ENCODE measurements at regions not wholly inside any gene's neighbourhood (a gene's known extent, or its start where the extent isn't known, plus 50 kb on each side); places are given as distances from the start of the nearest gene placed in this dataset.
A peak's percentile ranks its signal among the peaks of the same experiment; 100 is the strongest.

DNA sequence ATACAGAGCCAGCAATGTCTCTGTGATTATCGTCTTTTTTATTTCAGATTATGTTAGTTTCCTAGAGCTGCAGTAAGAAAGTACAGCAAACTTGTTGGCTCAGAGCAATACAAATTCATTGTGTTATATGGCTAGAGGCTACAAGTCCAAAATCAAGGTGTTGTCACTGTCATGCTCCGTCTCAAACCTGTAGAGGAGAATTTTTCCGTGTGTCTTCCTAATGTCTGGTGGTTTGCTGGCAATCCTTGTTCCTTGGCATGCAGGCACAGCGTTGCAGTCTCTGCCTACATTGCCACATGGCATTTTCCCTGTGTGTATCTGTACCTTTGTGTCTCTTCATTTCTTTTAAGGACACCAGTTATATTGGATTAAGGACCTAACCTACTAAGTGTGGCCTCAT is 244.4 kb downstream of the LRRIQ3 start:
- no peak for DNase-seq (ENCODE audit: low read depth)

DNA sequence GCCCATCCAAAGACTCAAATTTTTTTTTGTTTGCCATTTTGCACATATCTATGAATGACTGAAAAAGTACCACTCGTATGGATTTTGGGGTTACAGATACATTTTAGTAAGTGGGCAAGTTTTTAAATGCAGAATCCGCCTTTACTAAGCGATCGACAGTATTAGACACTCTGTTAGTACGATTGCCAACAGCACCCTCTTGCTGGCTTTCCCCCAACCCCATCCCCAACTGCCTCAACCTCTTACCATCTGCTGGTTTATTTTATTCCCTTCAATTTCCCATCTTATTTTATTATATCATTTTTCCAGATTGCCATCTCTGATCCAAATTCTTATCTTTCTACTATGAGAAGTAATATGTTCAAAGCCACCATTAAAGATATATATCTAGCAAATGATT is 244.8 kb downstream of the LRRIQ3 start:
- DNase-seq (ENCODE audit: low read depth), result no peak
- in situ Hi-C loops (cut with HindIII; ENCODE audit: low pct_unique_long_range_greater_than_20kb, low sequenced_read_pairs), result no loop called here

More for the DNA sequence above, 244.4 kb downstream of the LRRIQ3 start:
- in situ Hi-C loops (cut with HindIII; ENCODE audit: low pct_unique_long_range_greater_than_20kb, low sequenced_read_pairs), result no loop called here

DNA sequence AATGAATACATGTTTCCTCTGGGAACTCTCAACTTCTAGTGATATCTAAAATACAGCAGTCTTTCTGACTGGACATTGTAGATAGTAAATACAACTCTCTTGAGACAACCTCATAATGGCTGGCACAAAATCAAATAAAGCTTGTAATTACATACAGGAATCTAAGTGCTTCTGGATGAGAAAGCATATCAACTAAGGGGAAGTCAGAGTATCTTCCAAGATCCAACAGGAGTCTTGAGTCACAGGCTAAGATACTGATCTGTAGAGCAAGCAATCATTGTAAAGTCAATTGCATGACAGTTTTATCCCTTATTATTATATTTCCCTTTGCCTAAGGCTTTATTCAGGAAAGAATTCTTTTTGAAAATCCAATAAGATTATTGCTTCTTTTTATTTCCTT is 249.9 kb downstream of the LRRIQ3 start:
- no peak for DNase-seq (ENCODE audit: low read depth)
- in situ Hi-C loops (cut with HindIII; ENCODE audit: low pct_unique_long_range_greater_than_20kb, low sequenced_read_pairs), result no loop called here

DNA sequence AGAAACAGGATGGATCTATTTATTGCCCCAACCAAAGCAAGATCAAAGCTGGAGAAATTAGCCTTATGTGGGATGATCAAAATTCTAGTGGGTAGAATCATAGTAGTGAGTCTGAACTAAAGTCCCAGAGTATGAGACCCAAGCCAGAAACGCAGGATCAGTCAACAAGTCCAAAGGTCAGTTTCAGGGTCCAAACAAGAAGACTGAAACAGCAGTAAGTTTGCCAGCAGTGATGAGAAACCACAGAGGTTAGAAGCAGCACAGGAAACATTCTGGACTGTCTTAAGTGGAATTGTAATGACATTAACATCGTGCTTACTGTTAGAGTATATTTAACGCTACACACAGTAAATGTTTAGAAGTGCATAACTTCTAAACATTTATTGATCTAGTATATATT is 251.0 kb downstream of the LRRIQ3 start:
- in situ Hi-C loops (cut with HindIII; ENCODE audit: low pct_unique_long_range_greater_than_20kb, low sequenced_read_pairs), result no loop called here

DNA sequence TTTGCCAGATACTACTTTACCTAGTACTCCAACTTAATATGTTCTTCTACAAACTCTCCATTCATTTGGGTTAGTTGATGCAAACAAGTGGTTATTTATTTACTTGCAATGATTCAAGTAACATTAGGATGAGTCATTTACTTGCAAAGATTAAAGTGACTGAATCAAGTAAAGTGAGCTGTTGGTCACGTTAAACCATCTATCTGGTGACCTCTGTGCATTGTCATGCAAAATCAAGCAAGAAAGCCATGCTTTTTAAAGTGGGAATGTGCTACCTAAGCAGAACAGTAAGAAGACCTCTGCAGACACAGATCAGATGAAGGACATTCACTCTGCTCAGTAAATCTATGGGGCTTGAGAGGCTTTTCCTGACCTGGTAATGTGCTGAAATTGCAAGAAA is 254.7 kb downstream of the LRRIQ3 start:
- in situ Hi-C loops (cut with HindIII; ENCODE audit: low pct_unique_long_range_greater_than_20kb, low sequenced_read_pairs), result no loop called here
- peak; percentile 34 for DNase-seq (ENCODE audit: low read depth)

More for the DNA sequence above, 251.0 kb downstream of the LRRIQ3 start:
- DNase-seq (ENCODE audit: low read depth), result no peak

DNA sequence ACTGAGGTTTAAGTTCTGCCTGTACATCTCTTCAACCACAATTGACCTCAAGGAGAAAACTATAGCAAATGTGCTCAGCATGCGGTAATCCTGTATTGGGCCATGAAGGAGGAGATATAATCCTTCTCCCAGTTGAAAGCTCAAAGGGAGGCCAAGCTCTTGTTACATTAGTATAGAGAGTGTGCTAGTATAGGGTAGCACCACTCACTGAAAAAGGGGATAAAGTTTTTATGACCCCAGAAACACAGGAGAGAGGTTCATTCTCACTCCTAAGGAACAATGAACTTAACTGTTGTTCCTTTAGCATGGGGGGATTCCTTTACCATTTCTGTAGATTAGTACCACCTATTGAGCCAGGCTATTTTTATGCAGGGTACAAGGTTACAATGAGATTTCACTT is 267.7 kb downstream of the LRRIQ3 start:
- no peak for DNase-seq (ENCODE audit: low read depth)
- in situ Hi-C loops (cut with HindIII; ENCODE audit: low pct_unique_long_range_greater_than_20kb, low sequenced_read_pairs), result no loop called here

DNA sequence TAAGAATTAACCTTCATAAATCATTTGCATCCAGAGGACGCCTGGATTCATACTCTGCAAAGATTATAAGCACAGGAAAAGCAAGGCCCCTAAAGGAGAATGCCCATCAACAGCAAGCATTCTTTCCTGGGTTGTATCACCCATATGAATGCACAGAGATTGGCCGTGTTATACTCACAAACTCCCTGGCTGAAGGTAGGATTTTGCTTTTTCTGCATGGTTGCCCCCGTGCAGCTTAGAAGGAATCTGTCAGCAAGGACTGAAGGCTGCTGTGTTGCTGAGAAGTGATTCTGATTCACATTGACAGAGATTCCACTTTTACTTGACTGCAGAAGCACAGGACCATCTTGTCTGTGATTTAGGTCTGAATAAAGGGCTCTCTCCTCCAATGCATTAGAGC is 283.0 kb downstream of the LRRIQ3 start:
- in situ Hi-C loops (cut with HindIII; ENCODE audit: low pct_unique_long_range_greater_than_20kb, low sequenced_read_pairs), result no loop called here
- DNase-seq (ENCODE audit: low read depth), result peak; percentile 23

DNA sequence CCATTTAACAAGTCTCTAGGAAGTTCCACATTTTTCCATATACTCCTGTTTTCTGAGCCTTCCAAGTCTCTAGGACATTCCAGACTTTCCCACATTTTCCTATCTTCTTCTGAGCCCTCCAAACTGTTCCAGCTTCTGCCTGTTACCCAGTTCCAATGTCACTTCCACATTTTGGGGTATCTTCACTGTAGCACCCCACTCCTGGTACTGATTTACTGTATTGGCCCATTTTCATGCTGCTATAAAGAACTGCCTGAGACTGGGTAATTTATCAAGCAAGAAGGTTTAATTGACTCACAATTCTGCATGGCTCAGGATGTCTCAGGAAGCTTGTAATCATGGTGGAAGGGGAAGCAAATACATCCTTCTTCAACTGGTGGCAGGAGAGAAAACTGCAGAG is 285.0 kb downstream of the LRRIQ3 start:
- DNase-seq (ENCODE audit: low read depth), result no peak
- in situ Hi-C loops (cut with HindIII; ENCODE audit: low pct_unique_long_range_greater_than_20kb, low sequenced_read_pairs), result no loop called here

DNA sequence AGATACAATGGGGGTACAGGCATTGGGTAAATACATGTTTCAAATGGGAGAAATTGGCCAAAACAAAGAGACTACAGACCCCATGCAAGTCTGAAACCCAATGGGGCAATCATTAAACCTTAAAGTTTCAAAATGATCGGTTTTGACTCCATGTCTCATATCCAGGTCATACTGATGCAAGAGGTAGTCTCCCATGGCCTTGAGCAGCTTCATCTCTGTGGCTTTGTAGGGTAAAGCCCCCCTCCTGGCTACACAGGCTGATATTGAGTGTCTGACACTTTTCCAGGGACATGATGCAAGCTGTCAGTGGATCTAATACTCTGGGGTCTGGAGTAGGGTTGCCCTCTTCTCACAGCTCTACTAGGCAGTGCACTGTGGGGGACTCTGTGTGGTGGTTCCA is 286.1 kb downstream of the LRRIQ3 start:
- in situ Hi-C loops (cut with HindIII; ENCODE audit: low pct_unique_long_range_greater_than_20kb, low sequenced_read_pairs), result no loop called here
- DNase-seq (ENCODE audit: low read depth), result no peak

DNA sequence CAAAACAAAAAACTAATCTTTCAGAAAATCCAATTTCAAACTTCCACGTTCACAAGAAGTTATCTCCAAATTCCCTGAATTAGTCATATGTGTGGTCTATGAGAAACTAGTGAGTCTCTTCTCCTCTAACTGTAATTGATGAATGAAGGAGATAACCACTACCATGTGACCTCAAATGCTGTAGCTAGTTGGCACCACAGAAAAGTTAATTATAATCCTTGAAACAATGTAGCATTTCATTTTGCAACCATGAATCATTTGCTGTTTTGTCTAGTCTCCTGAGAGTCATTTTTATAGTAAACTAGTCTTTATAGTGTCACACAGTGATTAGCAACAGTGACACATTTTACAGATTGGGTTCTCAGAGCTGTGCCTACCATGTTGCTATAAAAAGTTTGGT is 287.5 kb downstream of the LRRIQ3 start:
- in situ Hi-C loops (cut with HindIII; ENCODE audit: low pct_unique_long_range_greater_than_20kb, low sequenced_read_pairs), result no loop called here
- DNase-seq (ENCODE audit: low read depth), result peak; percentile 61

DNA sequence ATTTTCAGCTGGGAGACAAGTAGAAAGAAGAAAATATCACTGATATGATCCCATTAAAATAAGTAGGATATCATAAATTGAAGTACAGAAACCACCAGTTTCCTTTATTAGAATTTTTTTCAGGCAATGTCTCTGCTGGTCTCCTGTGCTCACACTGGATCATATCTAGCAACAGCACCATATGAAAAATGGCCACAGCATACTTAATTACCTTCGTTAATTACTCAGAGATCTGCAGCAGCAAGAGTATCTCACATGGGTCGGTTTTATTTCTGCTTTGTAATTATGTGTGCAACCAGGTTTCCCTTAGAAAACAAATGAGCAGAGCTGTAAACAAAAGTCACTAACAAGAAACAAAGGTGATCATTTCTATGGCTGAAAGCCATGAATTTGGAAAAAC is 287.9 kb downstream of the LRRIQ3 start:
- DNase-seq (ENCODE audit: low read depth), result no peak
- in situ Hi-C loops (cut with HindIII; ENCODE audit: low pct_unique_long_range_greater_than_20kb, low sequenced_read_pairs), result no loop called here

DNA sequence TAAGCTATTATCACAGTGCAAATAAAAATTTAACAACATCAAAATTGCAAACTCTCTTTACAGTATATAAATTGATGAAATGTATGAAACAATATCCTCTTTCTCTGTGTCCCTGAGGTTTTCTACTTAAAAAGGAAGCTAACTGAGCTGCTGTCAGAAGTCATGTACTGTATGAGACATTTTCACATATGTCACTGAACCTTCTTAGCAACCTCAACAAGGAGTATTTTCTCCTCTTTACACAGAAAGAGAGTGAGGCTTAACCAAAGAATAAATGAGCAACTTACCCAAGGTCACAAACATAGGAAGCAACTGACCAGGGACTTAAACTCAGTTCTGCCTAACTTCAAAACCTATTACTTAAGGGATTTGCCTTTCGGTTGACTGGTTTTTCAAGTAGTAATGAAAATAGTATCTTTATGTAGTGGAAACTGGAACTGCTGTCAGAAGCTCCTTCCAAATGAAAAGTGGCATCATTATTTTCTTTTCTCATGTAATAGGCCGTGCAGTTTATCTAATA is 288.9 kb downstream of the LRRIQ3 start:
- in situ Hi-C loops (cut with HindIII; ENCODE audit: low pct_unique_long_range_greater_than_20kb, low sequenced_read_pairs), result no loop called here
- no peak for DNase-seq (ENCODE audit: low read depth)

DNA sequence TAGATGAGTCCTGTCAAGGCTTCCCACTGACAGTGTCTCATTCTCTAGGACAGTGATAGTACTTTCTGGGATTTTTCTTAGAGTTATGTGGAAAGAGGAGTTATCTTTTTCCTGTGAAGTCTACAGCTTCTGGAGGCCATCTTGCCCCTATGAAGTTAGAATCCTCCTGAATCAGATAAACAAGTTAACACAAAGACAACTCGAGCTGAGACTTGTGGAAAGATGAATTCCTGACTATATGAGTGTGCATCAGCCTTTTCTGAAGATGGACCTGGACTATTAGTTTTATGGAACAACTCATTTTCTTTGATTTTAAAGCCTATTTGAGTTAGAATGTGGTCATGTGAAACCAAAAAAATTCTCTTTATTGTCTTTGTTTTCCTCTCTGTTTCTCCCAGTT is 290.9 kb downstream of the LRRIQ3 start:
- in situ Hi-C loops (cut with HindIII; ENCODE audit: low pct_unique_long_range_greater_than_20kb, low sequenced_read_pairs), result no loop called here
- no peak for DNase-seq (ENCODE audit: low read depth)

DNA sequence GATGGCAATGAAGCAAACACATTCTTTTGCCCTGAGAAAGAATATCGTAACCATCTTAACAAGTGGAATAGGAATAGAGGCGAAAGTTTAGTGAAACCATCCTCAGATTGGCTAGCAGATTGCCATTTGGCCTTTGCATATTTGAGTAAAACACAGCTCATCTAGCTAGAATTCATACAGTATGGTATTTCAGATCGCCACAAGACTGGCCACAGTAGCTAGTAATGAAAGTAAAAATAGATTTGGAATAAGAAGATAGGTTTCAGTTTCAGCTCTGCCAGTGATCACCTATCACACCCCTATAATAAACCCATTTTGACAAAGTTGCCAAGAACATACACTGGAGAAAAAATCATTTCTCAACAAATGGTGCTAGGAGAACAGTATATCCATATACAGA is 294.9 kb downstream of the LRRIQ3 start:
- in situ Hi-C loops (cut with HindIII; ENCODE audit: low pct_unique_long_range_greater_than_20kb, low sequenced_read_pairs), result no loop called here
- DNase-seq (ENCODE audit: low read depth), result no peak

DNA sequence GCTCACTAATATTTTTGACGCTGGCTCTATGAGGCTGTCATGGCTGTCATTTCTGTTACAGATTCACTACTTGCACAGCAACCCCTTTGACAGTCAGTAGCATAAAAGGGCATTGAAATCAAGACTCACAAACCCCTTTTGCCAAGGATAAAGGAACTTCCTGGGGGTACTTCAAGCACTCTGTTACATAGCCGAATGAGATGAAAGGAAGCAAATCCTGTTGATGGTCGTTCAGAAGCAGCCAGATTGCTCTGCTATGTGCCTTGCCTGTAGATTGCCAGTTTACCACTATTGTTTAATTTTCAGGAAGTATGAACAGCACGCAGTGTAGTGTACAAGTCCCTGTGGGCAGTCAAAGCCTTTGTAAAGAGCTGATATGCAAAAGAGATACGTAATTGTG is 296.2 kb downstream of the LRRIQ3 start:
- DNase-seq (ENCODE audit: low read depth), result no peak
- in situ Hi-C loops (cut with HindIII; ENCODE audit: low pct_unique_long_range_greater_than_20kb, low sequenced_read_pairs), result no loop called here

DNA sequence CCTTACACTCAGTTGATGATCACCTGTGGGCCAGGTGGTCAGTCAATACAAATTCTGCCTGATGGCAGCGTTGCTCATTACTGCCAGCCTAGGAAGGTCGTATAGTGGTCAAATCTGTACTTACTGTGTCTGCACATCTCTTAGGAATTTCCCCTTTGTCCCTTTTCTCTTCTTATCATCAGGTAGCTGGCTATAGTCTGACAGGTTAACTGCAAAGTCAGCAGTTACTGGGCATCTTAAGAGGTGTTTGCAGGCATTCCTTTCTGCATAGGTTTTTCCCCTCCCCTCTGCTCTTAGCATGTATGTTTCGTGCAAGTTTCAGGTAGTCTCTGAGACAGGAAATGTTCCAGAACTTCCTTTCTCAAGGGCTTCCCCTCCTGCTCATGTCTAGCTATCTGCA is 298.7 kb downstream of the LRRIQ3 start:
- no peak for DNase-seq (ENCODE audit: low read depth)
- in situ Hi-C loops (cut with HindIII; ENCODE audit: low pct_unique_long_range_greater_than_20kb, low sequenced_read_pairs), result no loop called here

DNA sequence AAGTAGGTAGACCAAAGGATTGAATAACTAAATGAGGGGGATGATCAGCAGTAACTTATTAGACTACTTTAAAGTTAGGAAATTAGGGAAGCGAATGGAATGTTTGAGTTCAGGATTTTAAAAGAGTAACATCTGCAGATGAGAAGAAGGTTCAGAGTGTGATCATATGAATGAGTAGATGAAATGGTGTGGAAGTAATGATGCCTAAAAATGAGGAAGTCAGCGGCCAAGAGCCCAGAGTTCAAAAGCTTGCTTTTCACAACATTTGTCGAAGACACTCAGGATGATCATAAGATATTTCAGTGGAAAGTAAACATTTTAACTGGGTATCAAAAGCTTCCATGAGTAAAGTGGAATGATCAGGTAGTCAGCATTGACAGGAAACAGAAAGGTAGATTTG is 299.4 kb downstream of the LRRIQ3 start:
- DNase-seq (ENCODE audit: low read depth), result no peak
- in situ Hi-C loops (cut with HindIII; ENCODE audit: low pct_unique_long_range_greater_than_20kb, low sequenced_read_pairs), result no loop called here

DNA sequence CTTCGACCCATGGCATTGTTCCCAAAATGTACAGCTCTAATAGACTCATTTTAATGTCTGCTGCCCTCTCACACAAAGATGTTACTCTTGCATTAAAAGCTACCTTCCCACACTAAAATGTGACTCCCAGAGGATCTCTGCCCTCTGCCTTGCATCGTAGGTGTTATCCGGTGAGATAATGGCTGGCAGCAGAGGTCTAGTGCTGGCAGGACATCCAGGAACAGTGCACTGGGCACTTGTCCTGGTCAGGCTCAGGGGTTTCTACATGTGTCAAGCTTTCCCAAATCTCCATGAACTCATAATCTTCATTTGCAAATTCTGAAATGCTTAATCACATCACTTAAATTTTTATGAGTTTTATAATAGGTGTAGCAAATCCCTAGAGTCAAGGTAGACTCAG is 310.6 kb downstream of the LRRIQ3 start:
- in situ Hi-C loops (cut with HindIII; ENCODE audit: low pct_unique_long_range_greater_than_20kb, low sequenced_read_pairs), result no loop called here

DNA sequence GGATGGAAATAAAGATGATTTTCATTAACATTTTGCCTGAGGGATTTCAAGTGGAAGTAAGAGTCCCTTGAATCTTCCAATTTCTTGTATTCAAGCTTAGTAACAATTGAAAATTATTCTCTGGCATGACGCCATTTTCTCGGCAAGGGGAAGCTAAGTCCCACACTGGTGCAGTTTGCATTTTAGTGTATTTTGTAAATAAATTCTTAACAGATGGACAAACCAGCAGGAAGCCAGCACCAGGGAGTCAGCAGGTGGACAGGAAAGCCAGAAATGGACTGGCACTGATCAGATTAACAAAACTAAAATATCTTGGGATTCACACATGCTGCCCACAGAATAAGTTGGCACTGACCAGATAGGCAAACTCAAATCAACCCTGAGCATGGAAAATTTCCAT is 311.3 kb downstream of the LRRIQ3 start:
- DNase-seq (ENCODE audit: low read depth), result no peak
- in situ Hi-C loops (cut with HindIII; ENCODE audit: low pct_unique_long_range_greater_than_20kb, low sequenced_read_pairs), result no loop called here

More for the DNA sequence above, 310.6 kb downstream of the LRRIQ3 start:
- DNase-seq (ENCODE audit: low read depth), result no peak

DNA sequence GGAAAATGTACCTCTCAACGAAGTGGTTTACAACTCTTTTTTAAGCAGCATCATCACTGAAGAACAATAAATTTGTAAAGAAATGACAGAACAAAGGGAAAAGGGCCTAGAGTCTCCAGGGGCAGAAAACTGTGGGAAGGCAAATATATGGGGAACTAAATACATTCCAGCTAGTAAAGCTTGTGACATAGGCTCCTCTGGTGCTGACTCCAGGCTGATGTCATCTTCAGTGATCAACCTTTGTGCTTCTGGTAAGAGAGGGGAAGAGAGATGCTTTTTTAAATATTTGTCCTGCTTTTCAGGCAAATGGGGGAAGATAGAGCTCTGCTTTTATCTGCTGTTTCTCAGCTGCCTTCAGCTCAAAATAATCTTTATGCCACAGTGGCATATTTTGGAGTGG is 323.2 kb downstream of the LRRIQ3 start:
- in situ Hi-C loops (cut with HindIII; ENCODE audit: low pct_unique_long_range_greater_than_20kb, low sequenced_read_pairs), result no loop called here
- no peak for DNase-seq (ENCODE audit: low read depth)

DNA sequence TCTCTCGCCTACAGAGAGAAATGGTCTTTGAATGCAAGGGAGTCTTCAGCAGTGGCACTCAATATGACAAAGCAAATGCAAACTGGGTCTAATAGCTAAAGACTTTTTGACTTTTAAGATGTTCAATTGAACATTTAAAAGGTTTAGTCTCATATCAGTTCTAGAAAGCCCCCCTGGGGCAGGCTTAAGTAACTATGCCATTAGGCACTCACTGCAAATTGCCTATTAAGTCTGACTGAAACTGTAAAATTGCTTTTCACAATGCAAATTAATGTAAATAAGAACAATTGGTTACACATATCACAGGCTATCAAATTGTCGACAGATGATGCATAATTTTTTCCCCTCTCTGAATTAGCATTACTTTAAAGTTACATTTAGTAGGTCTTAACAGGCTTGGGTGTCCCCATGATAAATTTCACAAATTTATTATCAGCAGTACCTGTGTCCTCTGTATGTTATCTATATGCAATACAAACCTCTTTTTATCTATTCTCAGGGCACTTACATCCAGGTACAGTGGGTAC is 329.1 kb downstream of the LRRIQ3 start:
- DNase-seq (ENCODE audit: low read depth), result no peak
- in situ Hi-C loops (cut with HindIII; ENCODE audit: low pct_unique_long_range_greater_than_20kb, low sequenced_read_pairs), result no loop called here
